ENCODE measurements at regions not wholly inside any gene's neighbourhood (a gene's known extent, or its start where the extent isn't known, plus 50 kb on each side); places are given as distances from the start of the nearest gene placed in this dataset.

DNA sequence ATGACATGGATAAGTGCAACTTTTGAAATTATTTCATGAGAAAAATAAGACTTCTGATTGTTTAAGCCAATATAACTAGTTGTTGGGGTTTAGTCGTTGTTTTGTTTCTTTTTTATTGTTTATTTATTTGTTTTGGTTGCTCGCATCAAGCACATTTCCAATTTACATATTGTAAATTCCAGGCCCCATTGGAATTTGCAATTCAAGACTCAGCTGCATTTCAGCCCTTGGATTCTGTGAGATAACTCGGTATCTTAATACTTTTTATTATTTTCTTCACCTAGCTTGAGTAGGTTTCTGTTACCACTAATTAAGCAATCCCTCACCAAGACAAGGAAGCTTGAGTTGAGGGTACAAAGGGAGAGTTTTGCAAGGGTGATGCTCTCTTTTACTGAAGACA lies 318.3 kb upstream of the GATB start:
- Histone ChIP-seq H3K36me3 (ENCODE audit: control insufficient read depth, low read length) (no peaks in the 10 kb centered on the region), H3K4me1 (ENCODE audit: control insufficient read depth, low read length) (peaks cover 18% of the 10 kb centered on the region)

GRCh38 chr4:152077582-152077981 lies 316.8 kb upstream of the GATB start:
- Histone ChIP-seq H3K4me1 (ENCODE audit: control insufficient read depth, low read length) (peaks cover 18% of the 10 kb centered on the region), H3K4me3 (ENCODE audit: low read length) (no peak overlapping the region), H3K9me2 (replicated peaks; ENCODE audit: control insufficient read depth, low read length) (no peaks in the 10 kb centered on the region), H3K27me3 (ENCODE audit: control insufficient read depth, low read length) (no peaks in the 10 kb centered on the region), H3K9me3 (ENCODE audit: control insufficient read depth, insufficient read depth, low read length) (peaks cover 8% of the 10 kb centered on the region; the same call in 1 of the 2 replicates), H3K4me2 (ENCODE audit: low read length) (no peak overlapping the region), H3K79me2 (ENCODE audit: control insufficient read depth, low read length) (no peaks in the 10 kb centered on the region), H3F3A (ENCODE audit: control insufficient read depth, insufficient read depth) (no peaks in the 10 kb centered on the region), H4K20me1 (ENCODE audit: control insufficient read depth, insufficient read depth, low read depth, low read length) (no peaks in the 10 kb centered on the region), H3K27ac (ENCODE audit: low read depth, low read length) (no peak overlapping the region), H3K36me3 (ENCODE audit: control insufficient read depth, low read length) (no peaks in the 10 kb centered on the region)
- TF ChIP-seq EZH2phosphoT487 (IDR thresholded peaks at IDR 0.05; ENCODE audit: borderline replicate concordance, low read length) (no peak), CTCF (IDR thresholded peaks at IDR 0.05; ENCODE audit: low read depth, low read length, poor library complexity, severe bottlenecking) (no peak)

More for the DNA sequence above, 318.3 kb upstream of the GATB start:
- Histone ChIP-seq H4K20me1 (ENCODE audit: control insufficient read depth, insufficient read depth, low read depth, low read length) (no peaks in the 10 kb centered on the region), H3K27me3 (ENCODE audit: control insufficient read depth, low read length) (no peaks in the 10 kb centered on the region), H3F3A (ENCODE audit: control insufficient read depth, insufficient read depth) (no peaks in the 10 kb centered on the region), H3K4me3 (ENCODE audit: low read length) (no peak overlapping the region), H3K4me2 (ENCODE audit: low read length) (no peak overlapping the region), H3K79me2 (ENCODE audit: control insufficient read depth, low read length) (no peaks in the 10 kb centered on the region), H3K9me2 (replicated peaks; ENCODE audit: control insufficient read depth, low read length) (no peaks in the 10 kb centered on the region), H3K27ac (ENCODE audit: low read depth, low read length) (no peak overlapping the region), H3K9me3 (ENCODE audit: control insufficient read depth, insufficient read depth, low read length) (peaks cover 8% of the 10 kb centered on the region; the same call in 1 of the 2 replicates)
- TF ChIP-seq CTCF (IDR thresholded peaks at IDR 0.05; ENCODE audit: low read depth, low read length, poor library complexity, severe bottlenecking) (no peak), EZH2phosphoT487 (IDR thresholded peaks at IDR 0.05; ENCODE audit: borderline replicate concordance, low read length) (no peak)

- Histone ChIP-seq H3K4me1 (ENCODE audit: control insufficient read depth, low read length) (peaks cover 9% of the 10 kb centered on the region), H3K4me2 (ENCODE audit: low read length) (no peak overlapping the region)
Observed at GRCh38 chr4:152075253-152075928, 314.6 kb upstream of the GATB start.

More at GRCh38 chr4:152075253-152075928, 314.6 kb upstream of the GATB start:
- Histone ChIP-seq H3K9me2 (replicated peaks; ENCODE audit: control insufficient read depth, low read length) (no peaks in the 10 kb centered on the region), H3F3A (ENCODE audit: control insufficient read depth, insufficient read depth) (no peaks in the 10 kb centered on the region), H3K9me3 (ENCODE audit: control insufficient read depth, insufficient read depth, low read length) (no peaks in the 10 kb centered on the region), H3K79me2 (ENCODE audit: control insufficient read depth, low read length) (no peaks in the 10 kb centered on the region), H3K27ac (ENCODE audit: low read depth, low read length) (no peak overlapping the region), H3K4me3 (ENCODE audit: low read length) (no peak overlapping the region), H3K27me3 (ENCODE audit: control insufficient read depth, low read length) (no peaks in the 10 kb centered on the region), H3K36me3 (ENCODE audit: control insufficient read depth, low read length) (no peaks in the 10 kb centered on the region), H4K20me1 (ENCODE audit: control insufficient read depth, insufficient read depth, low read depth, low read length) (no peaks in the 10 kb centered on the region)
- no peak for TF ChIP-seq EZH2phosphoT487 (IDR thresholded peaks at IDR 0.05; ENCODE audit: borderline replicate concordance, low read length)
- no peak for TF ChIP-seq CTCF (IDR thresholded peaks at IDR 0.05; ENCODE audit: low read depth, low read length, poor library complexity, severe bottlenecking)

All from DOHH2 (cell line).